K562 (cell line): ENCODE measurements at regions not wholly inside any gene's neighbourhood (a gene's known extent, or its start where the extent isn't known, plus 50 kb on each side); places are given as distances from the start of the nearest gene placed in this dataset.

ENCODE experiments used
- SFPQ ChIP-seq: fragments of 200-400 bp; formaldehyde crosslinking; IDR thresholded peaks from 2 replicates; pipeline ENCODE4 v1.6.1; 2017; ENCODE audit warnings: mild to moderate bottlenecking, low read depth, low read length, moderate library complexity
- SREBF2 ChIP-seq: sonication (generic); formaldehyde crosslinking; IDR thresholded peaks from 2 replicates; pipeline ENCODE4 v1.4.0; 2020; ENCODE audit warnings: mild to moderate bottlenecking, missing genetic modification reagents
- ZNF217 ChIP-seq: sonication (generic); formaldehyde crosslinking; IDR thresholded peaks from 2 replicates; pipeline ENCODE4 v1.8.0; 2022; ENCODE audit warnings: mild to moderate bottlenecking, missing genetic modification reagents
- ZNF449 ChIP-seq: fragments of 250-450 bp; sonication (Bioruptor Pico); IDR thresholded peaks from 2 replicates; pipeline ENCODE4 v1.8.0; 2022; ENCODE audit warnings: moderate library complexity, mild to moderate bottlenecking, inconsistent platforms
- ZNF707 ChIP-seq: fragments of 250-450 bp; sonication (Bioruptor Pico); conservative IDR thresholded peaks from 2 replicates; pipeline ENCODE4 v1.8.0; 2022; ENCODE audit warnings: inconsistent platforms, mild to moderate bottlenecking, moderate library complexity

- TF ChIP-seq ZNF217 (no peak), ZNF449 (CRISPR knock-in tag) (no peak), SREBF2 (CRISPR knock-in tag) (no peak), ZNF707 (CRISPR knock-in tag) (no peak), SFPQ (no peak)
Measured at GRCh38 chr1:14106679-14107313, 406.8 kb downstream of the PRDM2 start.
